ENCODE measurements at regions not wholly inside any gene's neighbourhood (a gene's known extent, or its start where the extent isn't known, plus 50 kb on each side); places are given as distances from the start of the nearest gene placed in this dataset.

DNA sequence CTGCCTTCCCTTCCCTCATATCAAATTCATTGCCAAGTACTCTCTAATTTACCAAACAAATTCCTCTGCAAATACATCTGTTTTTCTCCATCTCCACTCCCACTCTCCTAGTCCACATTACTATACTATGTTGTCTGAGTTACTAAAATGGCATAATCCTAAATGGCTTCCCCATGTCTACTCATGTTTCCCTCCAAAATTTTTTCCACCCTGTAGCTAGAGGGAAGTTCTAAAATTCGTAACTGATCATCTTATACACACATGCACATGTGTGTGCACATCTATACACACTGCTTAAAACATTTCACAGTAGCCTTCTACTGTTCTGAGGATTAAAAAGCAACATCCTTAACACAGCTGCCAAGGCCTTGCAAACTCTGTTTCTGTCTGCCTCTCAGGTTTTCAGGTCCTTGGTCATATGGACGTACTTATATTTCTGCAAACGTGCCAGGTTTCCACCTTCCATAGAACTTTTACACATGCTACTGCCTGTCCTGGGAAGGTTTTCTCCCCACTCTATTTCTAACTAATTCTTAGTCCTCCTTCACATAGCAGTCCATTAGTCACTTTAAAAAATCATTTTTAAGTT is 140.6 kb downstream of the LURAP1L start:
- H3K36me3 ChIP-seq (ENCODE audit: control insufficient read depth in 2 of 2, insufficient read depth in 1 of 2, low read length in 2 of 2) = no peaks in the 10 kb centered on the region
- TF ChIP-seq SP2 (tag by site-specific recombination; IDR thresholded peaks at IDR 0.05) (no peak), BCL11B (tag by site-specific recombination; IDR thresholded peaks at IDR 0.05; ENCODE audit: low read depth) (no peak), TSHZ1 (tag by site-specific recombination; IDR thresholded peaks at IDR 0.05; ENCODE audit: borderline replicate concordance) (no peak), ZBTB48 (tag by site-specific recombination; IDR thresholded peaks at IDR 0.05) (no peak), KLF7 (tag by site-specific recombination; IDR thresholded peaks at IDR 0.05; ENCODE audit: borderline replicate concordance) (no peak)
- no peak overlapping the region for H3K27ac ChIP-seq (ENCODE audit: extremely low read depth, low read depth, low read length)
- no peaks in the 10 kb centered on the region for H3K4me1 ChIP-seq (ENCODE audit: control insufficient read depth, insufficient read depth, low read length)
- no peaks in the 10 kb centered on the region for H3K9me3 ChIP-seq (ENCODE audit: control insufficient read depth, insufficient read depth, low read depth, low read length)
- ChIA-PET POLR2A (no interaction called here), CTCF (interaction anchor here (1.5 to 1.6 kb wide), 2 partner anchors 192 to 193 kb away, joined by 5 read pairs; no protein-coding TSS in a partner anchor)
- H3K4me3 ChIP-seq (ENCODE audit: low read depth, low read length) = no peak overlapping the region

DNA sequence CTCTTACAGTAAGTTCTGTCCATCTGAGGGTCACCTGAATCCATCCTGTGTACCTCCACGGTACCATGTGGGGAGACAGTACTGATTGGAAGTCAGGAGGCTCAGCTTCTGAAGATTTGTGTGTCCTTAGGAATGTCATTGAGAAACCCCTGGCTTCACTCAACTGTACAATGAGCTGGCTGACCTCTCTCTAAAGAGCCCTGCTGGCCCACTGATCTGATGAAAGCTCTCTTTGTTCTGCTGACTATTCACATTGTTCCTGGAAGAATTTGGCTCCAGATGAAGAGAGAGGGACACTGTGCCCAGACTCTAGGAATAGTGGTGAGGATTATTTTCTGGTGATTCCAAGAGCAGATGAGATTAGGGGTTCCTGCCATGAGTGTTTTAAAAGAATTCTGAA is 141.2 kb downstream of the LURAP1L start:
- Histone ChIP-seq H3K36me3 (ENCODE audit: control insufficient read depth in 2 of 2, insufficient read depth in 1 of 2, low read length in 2 of 2) (no peaks in the 10 kb centered on the region), H3K27ac (ENCODE audit: extremely low read depth, low read depth, low read length) (no peak overlapping the region), H3K4me1 (ENCODE audit: control insufficient read depth, insufficient read depth, low read length) (no peaks in the 10 kb centered on the region), H3K9me3 (ENCODE audit: control insufficient read depth, insufficient read depth, low read depth, low read length) (no peaks in the 10 kb centered on the region), H3K4me3 (ENCODE audit: low read depth, low read length) (no peak overlapping the region)
- no peak for TF ChIP-seq ZSCAN30 (tag by site-specific recombination; IDR thresholded peaks at IDR 0.05)
- TF ChIP-seq PRDM4 (tag by site-specific recombination; IDR thresholded peaks at IDR 0.05) = no peak
- TF ChIP-seq ZNF629 (tag by site-specific recombination; IDR thresholded peaks at IDR 0.05) = no peak
- TF ChIP-seq SETDB1 (IDR thresholded peaks at IDR 0.05; ENCODE audit: insufficient read length, low read length) = no peak
- TF ChIP-seq ZNF266 (tag by site-specific recombination; IDR thresholded peaks at IDR 0.05; ENCODE audit: low read depth) = no peak
- TF ChIP-seq, protein P1, sequence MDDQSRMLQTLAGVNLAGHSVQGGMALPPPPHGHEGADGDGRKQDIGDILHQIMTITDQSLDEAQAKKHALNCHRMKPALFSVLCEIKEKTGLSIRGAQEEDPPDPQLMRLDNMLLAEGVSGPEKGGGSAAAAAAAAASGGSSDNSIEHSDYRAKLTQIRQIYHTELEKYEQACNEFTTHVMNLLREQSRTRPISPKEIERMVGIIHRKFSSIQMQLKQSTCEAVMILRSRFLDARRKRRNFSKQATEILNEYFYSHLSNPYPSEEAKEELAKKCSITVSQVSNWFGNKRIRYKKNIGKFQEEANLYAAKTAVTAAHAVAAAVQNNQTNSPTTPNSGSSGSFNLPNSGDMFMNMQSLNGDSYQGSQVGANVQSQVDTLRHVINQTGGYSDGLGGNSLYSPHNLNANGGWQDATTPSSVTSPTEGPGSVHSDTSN (CRISPR knock-in tag; IDR thresholded peaks at IDR 0.05) = no peak
- no peak for TF ChIP-seq ZNF785 (tag by site-specific recombination; IDR thresholded peaks at IDR 0.05)
- TF ChIP-seq ZNF488 (tag by site-specific recombination; IDR thresholded peaks at IDR 0.05) = no peak
- POLR2A ChIA-PET = no interaction called here
- CTCF ChIA-PET = interaction anchor here (1.5 to 1.6 kb wide), 2 partner anchors 192 to 194 kb away, joined by 5 read pairs; no protein-coding TSS in a partner anchor

DNA sequence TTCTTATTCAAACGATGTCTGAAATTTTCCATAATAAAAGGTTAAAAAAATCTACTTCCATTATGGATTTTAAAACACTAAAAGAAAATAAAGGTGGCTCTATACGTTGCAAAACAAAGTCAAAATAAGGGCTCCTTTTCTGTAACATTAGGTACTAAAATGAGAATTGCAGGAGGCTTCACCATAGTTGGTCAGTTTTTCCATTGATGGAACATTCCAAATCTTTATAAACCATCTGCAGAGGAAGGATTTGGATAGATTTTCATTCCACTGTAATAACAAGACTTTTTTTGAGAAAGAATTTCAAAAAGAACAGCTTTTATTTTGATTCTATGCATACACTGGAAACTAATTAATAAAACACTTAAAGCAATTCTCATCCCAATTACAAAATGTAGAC is 145.6 kb downstream of the LURAP1L start:
- ChIA-PET CTCF (no interaction called here), POLR2A (no interaction called here)
- Histone ChIP-seq H3K4me1 (ENCODE audit: control insufficient read depth, insufficient read depth, low read length) (no peaks in the 10 kb centered on the region), H3K9me3 (ENCODE audit: control insufficient read depth, insufficient read depth, low read depth, low read length) (no peaks in the 10 kb centered on the region), H3K4me3 (ENCODE audit: low read depth, low read length) (no peak overlapping the region), H3K36me3 (ENCODE audit: control insufficient read depth in 2 of 2, insufficient read depth in 1 of 2, low read length in 2 of 2) (no peaks in the 10 kb centered on the region), H3K27ac (ENCODE audit: extremely low read depth, low read depth, low read length) (no peak overlapping the region)
- TF ChIP-seq ZNF76 (tag by site-specific recombination; IDR thresholded peaks at IDR 0.05; ENCODE audit: borderline replicate concordance, low read depth) (no peak), ZNF211 (tag by site-specific recombination; IDR thresholded peaks at IDR 0.05; ENCODE audit: low read depth) (no peak), OSR2 (tag by site-specific recombination; IDR thresholded peaks at IDR 0.05) (no peak), ZNF548 (tag by site-specific recombination; IDR thresholded peaks at IDR 0.05) (no peak), SP2 (tag by site-specific recombination; IDR thresholded peaks at IDR 0.05) (no peak), ZNF132 (tag by site-specific recombination; IDR thresholded peaks at IDR 0.05; ENCODE audit: borderline replicate concordance) (no peak), YY2 (tag by site-specific recombination; IDR thresholded peaks at IDR 0.05) (no peak), ZNF266 (tag by site-specific recombination; IDR thresholded peaks at IDR 0.05; ENCODE audit: low read depth) (no peak), GLI2 (tag by site-specific recombination; IDR thresholded peaks at IDR 0.05; ENCODE audit: borderline replicate concordance, low read depth) (no peak), ZNF311 (tag by site-specific recombination; IDR thresholded peaks at IDR 0.05; ENCODE audit: borderline replicate concordance) (no peak)
- TF ChIP-seq, protein P1 (CRISPR knock-in tag; IDR thresholded peaks at IDR 0.05) = no peak
